ENCODE measurements at regions not wholly inside any gene's neighbourhood (a gene's known extent, or its start where the extent isn't known, plus 50 kb on each side); places are given as distances from the start of the nearest gene placed in this dataset.

GRCh38 chr11:116577956-116578355, 194.8 kb downstream of the BUD13 start:
- no peak for ATAC-seq (ENCODE audit: low FRiP score in 2 of 2)
- WGBS, 2 donors = 72 to 74% methylated on average over 3 of the region's 3 CpGs
- Histone ChIP-seq H3K27me3 (peaks cover 0 to 24% (median 7%) of the 10 kb centered on the region in 4 donors), H3K4me3 (no peak overlapping the region), H3K9me3 (no peaks in the 10 kb centered on the region), H3K4me1 (peaks cover 0 to 9% (median 0%) of the 10 kb centered on the region in 4 donors), H3K27ac (no peak overlapping the region), H3K36me3 (no peaks in the 10 kb centered on the region)
- TF ChIP-seq CTCF (IDR thresholded peaks at IDR 0.05) (no peak), POLR2AphosphoS5 (IDR thresholded peaks at IDR 0.05) (no peak), EP300 (IDR thresholded peaks at IDR 0.05) (no peak), POLR2A (IDR thresholded peaks at IDR 0.05) (no peak)
- no peak for DNase-seq

GRCh38 chr11:116577273-116577672, 195.5 kb downstream of the BUD13 start:
- TF ChIP-seq CTCF (IDR thresholded peaks at IDR 0.05) = no peak
- no peak for TF ChIP-seq POLR2AphosphoS5 (IDR thresholded peaks at IDR 0.05)
- TF ChIP-seq POLR2A (IDR thresholded peaks at IDR 0.05) = no peak
- no peak for TF ChIP-seq EP300 (IDR thresholded peaks at IDR 0.05)
- Histone ChIP-seq H3K36me3 (no peaks in the 10 kb centered on the region), H3K27ac (no peak overlapping the region), H3K4me3 (no peak overlapping the region), H3K4me1 (peaks cover 0 to 9% (median 0%) of the 10 kb centered on the region in 4 donors), H3K27me3 (peaks cover 0 to 24% (median 7%) of the 10 kb centered on the region in 4 donors), H3K9me3 (no peaks in the 10 kb centered on the region)
- no peak for DNase-seq
- no peak for ATAC-seq (ENCODE audit: low FRiP score in 2 of 2)
- WGBS, 2 donors = 41 to 44% methylated on average over 4 of the region's 4 CpGs

- TF ChIP-seq EP300 (IDR thresholded peaks at IDR 0.05) = no peak
- no peak for TF ChIP-seq CTCF (IDR thresholded peaks at IDR 0.05)
- no peak for TF ChIP-seq POLR2A (IDR thresholded peaks at IDR 0.05)
- no peak for TF ChIP-seq POLR2AphosphoS5 (IDR thresholded peaks at IDR 0.05)
- DNase-seq = no peak
- Histone ChIP-seq H3K27ac (no peak overlapping the region), H3K9me3 (no peaks in the 10 kb centered on the region), H3K27me3 (peaks cover 0 to 20% (median 7%) of the 10 kb centered on the region in 4 donors), H3K36me3 (no peaks in the 10 kb centered on the region), H3K4me3 (no peak overlapping the region), H3K4me1 (peaks cover 0 to 9% (median 0%) of the 10 kb centered on the region in 4 donors)
- WGBS, 2 donors = 28 to 30% methylated on average over 2 of the region's 2 CpGs
- ATAC-seq (ENCODE audit: low FRiP score in 2 of 2) = no peak
Observed at GRCh38 chr11:116576526-116576925, 196.3 kb downstream of the BUD13 start.

- TF ChIP-seq CTCF (IDR thresholded peaks at IDR 0.05) (no peak), POLR2A (IDR thresholded peaks at IDR 0.05) (no peak), POLR2AphosphoS5 (IDR thresholded peaks at IDR 0.05) (no peak), EP300 (IDR thresholded peaks at IDR 0.05) (no peak)
- Histone ChIP-seq H3K27ac (no peak overlapping the region), H3K27me3 (no peaks in the 10 kb centered on the region), H3K4me3 (no peak overlapping the region), H3K36me3 (no peaks in the 10 kb centered on the region), H3K9me3 (peaks cover 0 to 7% (median 2%) of the 10 kb centered on the region in 4 donors), H3K4me1 (peaks cover 0 to 11% (median 0%) of the 10 kb centered on the region in 4 donors)
- whole genome bisulfite sequencing, 2 donors = 79 to 84% methylated on average over 9 of the region's 9 CpGs
- no peak for ATAC-seq (ENCODE audit: low FRiP score in 2 of 2)
- no peak for DNase-seq
Observed at GRCh38 chr11:116567721-116568242, 205.0 kb downstream of the BUD13 start.

- peaks cover 0 to 7% (median 2%) of the 10 kb centered on the region in 4 donors for H3K9me3 ChIP-seq
- ATAC-seq (ENCODE audit: low FRiP score in 2 of 2) (no peak), DNase-seq (no peak)
- no peaks in the 10 kb centered on the region for H3K27me3 ChIP-seq
- no peak overlapping the region for H3K27ac ChIP-seq
- no peak overlapping the region for H3K4me3 ChIP-seq
- H3K4me1 ChIP-seq = peaks cover 0 to 15% (median 0%) of the 10 kb centered on the region in 4 donors
- TF ChIP-seq CTCF (IDR thresholded peaks at IDR 0.05) (no peak), POLR2AphosphoS5 (IDR thresholded peaks at IDR 0.05) (no peak), POLR2A (IDR thresholded peaks at IDR 0.05) (no peak), EP300 (IDR thresholded peaks at IDR 0.05) (no peak)
- WGBS, 2 donors = 40 to 41% methylated on average over 1 to 6 of the region's 6 CpGs
- H3K36me3 ChIP-seq = no peaks in the 10 kb centered on the region
Observed at GRCh38 chr11:116563712-116564047, 209.1 kb downstream of the BUD13 start.
